ENCODE measurements at regions not wholly inside any gene's neighbourhood (a gene's known extent, or its start where the extent isn't known, plus 50 kb on each side); places are given as distances from the start of the nearest gene placed in this dataset.
A peak's percentile ranks its signal among the peaks of the same experiment; 100 is the strongest.
"Not testable (repeated sequence)": the region's sequence is repeated elsewhere in the genome, so short reads cannot be mapped to it uniquely, and the experiment has no call there.

- H3K9me3 ChIP-seq; intact Hi-C loops (cut with DNase I); DNase-seq (ENCODE audit: extremely low spot score); H3K27me3 ChIP-seq; H3K36me3 ChIP-seq; H3K4me3 ChIP-seq: not testable (repeated sequence)
- peaks cover 6 to 33% (median 31%) of the 10 kb centered on the region in 4 donors for H3K4me1 ChIP-seq
- H3K27ac ChIP-seq (replicated peaks in 1 of 4), result peak overlapping the region; percentile 61 to 77 (median 66)
- WGBS, result 47% methylated on average over 7 of the region's 7 CpGs
Observed at GRCh38 chr3:75394102-75394501, 270.0 kb upstream of the FRG2C start.

GRCh38 chr3:75394562-75395360, 269.4 kb upstream of the FRG2C start:
- intact Hi-C loops (cut with DNase I); H3K36me3 ChIP-seq; DNase-seq (ENCODE audit: extremely low spot score); H3K27me3 ChIP-seq; H3K9me3 ChIP-seq; H3K4me3 ChIP-seq: not testable (repeated sequence)
- peak overlapping the region; percentile 61 to 77 (median 66) for H3K27ac ChIP-seq (replicated peaks in 1 of 4)
- 59% methylated on average over 13 of the region's 15 CpGs for WGBS
- peaks cover 6 to 33% (median 28%) of the 10 kb centered on the region in 4 donors for H3K4me1 ChIP-seq

DNA sequence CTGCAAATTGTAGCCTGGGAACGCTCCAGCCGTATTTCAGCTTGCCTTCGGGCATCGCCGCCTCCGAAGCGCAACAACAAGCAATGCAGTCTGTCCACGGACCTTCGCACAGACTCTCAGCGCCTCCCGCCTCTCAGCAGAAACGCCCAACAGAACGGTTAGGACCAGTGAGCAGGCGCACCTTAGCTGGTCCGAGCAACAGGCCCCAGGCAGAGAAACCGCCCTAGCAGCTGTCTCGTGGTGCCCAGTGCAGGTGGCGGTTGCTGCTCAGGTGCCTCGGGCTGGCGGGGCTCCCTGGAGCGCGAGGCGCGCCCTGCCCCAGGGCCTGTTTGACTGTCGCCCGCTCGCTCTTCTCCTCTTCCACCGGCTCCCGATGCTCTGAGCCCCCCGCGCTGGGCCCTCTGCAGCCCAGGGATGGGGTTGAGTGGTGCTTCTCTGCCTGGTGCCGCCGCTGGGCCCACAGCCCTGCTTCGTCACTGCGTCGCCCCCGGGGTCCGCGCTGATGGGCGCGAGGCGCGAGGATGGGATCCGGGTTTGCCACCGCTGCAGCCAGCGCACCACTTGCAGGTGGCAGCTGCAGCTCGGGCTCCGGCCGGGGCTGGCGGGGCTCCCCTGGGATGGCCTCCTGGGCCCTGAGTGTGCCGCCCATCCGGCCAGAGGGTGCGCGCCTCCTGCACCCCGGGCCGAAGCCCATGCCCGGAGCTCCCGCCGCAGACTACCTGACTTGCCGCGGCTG, 268.4 kb upstream of the FRG2C start:
- peak overlapping the region in 3 of 4 donors; percentile 61 to 77 (median 68) for H3K27ac ChIP-seq (replicated peaks in 1 of 4)
- no peaks in the 10 kb centered on the region for H3K27me3 ChIP-seq
- WGBS, result 88% methylated on average over 46 of the region's 61 CpGs
- no peak for DNase-seq (ENCODE audit: extremely low spot score)
- H3K9me3 ChIP-seq, result no peaks in the 10 kb centered on the region
- TF ChIP-seq EP300 (IDR thresholded peaks at IDR 0.05) (no peak), POLR2AphosphoS5 (IDR thresholded peaks at IDR 0.05) (no peak), POLR2A (IDR thresholded peaks at IDR 0.05; ENCODE audit: low read depth) (no peak), CTCF (IDR thresholded peaks at IDR 0.05) (no peak)
- H3K4me1 ChIP-seq, result peaks cover 6 to 33% (median 28%) of the 10 kb centered on the region in 4 donors
- peak overlapping the region; percentile 22 to 45 (median 42) for H3K4me3 ChIP-seq
- intact Hi-C loops (cut with DNase I), result no loop called here
- H3K36me3 ChIP-seq, result no peaks in the 10 kb centered on the region

- intact Hi-C loops (cut with DNase I), result no loop called here
- peak overlapping the region; percentile 22 to 45 (median 42) for H3K4me3 ChIP-seq
- peaks cover 6 to 33% (median 28%) of the 10 kb centered on the region in 4 donors for H3K4me1 ChIP-seq
- no peaks in the 10 kb centered on the region for H3K27me3 ChIP-seq
- WGBS, result 67% methylated on average over 6 of the region's 29 CpGs
- H3K9me3 ChIP-seq, result no peaks in the 10 kb centered on the region
- TF ChIP-seq EP300 (IDR thresholded peaks at IDR 0.05), result no peak
- no peak for TF ChIP-seq POLR2A (IDR thresholded peaks at IDR 0.05; ENCODE audit: low read depth)
- TF ChIP-seq CTCF (IDR thresholded peaks at IDR 0.05), result no peak
- TF ChIP-seq POLR2AphosphoS5 (IDR thresholded peaks at IDR 0.05), result no peak
- H3K27ac ChIP-seq (replicated peaks in 1 of 4), result peak overlapping the region in 2 of 4 donors; percentile 68 to 77
- no peaks in the 10 kb centered on the region for H3K36me3 ChIP-seq
- DNase-seq (ENCODE audit: extremely low spot score), result no peak
Observed at GRCh38 chr3:75396316-75396802, 267.8 kb upstream of the FRG2C start.

DNA sequence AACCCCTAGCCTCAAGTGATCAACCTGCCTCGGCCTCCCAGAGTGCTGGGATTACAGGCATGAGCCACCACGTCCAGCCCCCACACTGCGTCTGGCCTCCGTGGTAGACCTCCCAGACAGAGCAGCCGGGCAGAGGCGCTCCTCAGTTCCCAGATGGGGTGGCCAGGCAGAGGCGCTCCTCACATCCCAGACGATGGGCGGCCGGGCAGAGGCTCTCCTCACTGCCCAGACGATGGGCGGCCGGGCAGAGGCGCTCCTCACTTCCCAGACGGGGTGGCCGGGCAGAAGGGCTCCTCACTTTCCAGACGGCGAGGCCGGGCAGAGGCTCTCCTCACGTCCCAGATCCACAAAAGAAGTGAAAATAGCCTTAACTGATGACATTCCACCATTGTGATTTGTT, 266.6 kb upstream of the FRG2C start:
- H3K27me3 ChIP-seq; H3K4me3 ChIP-seq; H3K36me3 ChIP-seq; H3K27ac ChIP-seq (replicated peaks in 1 of 4); H3K9me3 ChIP-seq; intact Hi-C loops (cut with DNase I); DNase-seq (ENCODE audit: extremely low spot score): not testable (repeated sequence)
- H3K4me1 ChIP-seq, result peaks cover 6 to 33% (median 28%) of the 10 kb centered on the region in 4 donors
- 91% methylated on average over 17 of the region's 20 CpGs for WGBS

All from esophagus muscularis mucosa (tissue), 4 donors.